ENCODE measurements at regions not wholly inside any gene's neighbourhood (a gene's known extent, or its start where the extent isn't known, plus 50 kb on each side); places are given as distances from the start of the nearest gene placed in this dataset.

DNA sequence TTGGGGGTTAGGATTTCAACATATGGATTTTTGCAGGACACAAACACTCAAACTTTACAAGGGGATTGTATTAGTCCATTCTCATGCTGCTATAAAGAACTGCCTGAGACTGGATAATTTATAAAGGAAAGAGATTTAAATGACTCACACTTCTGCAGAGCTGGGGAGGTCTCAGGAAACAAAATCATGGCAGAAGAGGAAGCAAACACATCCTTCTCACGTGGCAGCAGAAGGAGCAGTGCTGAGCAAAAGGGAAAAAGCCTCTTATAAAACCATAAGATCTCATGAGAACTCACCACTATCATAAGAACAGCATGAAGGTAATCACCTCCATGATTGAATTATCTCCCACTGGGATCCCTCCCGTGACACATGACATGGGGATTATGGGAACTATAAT lies 1183.1 kb downstream of the ZPLD1 start:
- no peak for DNase-seq (ENCODE audit: low read depth in 2 of 2)

DNA sequence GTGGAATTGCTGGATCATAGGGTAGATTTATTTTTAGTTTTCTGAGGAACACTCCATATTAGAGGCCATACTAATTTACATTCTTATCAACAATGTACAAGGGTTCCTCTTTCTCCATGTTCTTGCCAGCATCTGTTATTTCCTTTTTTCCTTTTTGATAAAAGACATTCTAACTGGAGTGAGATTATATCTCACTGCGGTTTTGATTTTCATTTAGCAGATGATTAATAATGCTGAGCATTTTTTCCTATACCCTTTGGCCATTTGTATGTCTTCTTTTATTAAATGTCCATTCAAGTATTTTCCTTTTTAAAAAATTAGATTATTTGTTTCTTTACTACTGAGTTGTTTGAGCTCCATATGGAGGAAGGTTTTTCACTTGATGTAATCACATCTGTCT lies 1189.5 kb downstream of the ZPLD1 start:
- DNase-seq (ENCODE audit: low read depth in 2 of 2): no peak

DNA sequence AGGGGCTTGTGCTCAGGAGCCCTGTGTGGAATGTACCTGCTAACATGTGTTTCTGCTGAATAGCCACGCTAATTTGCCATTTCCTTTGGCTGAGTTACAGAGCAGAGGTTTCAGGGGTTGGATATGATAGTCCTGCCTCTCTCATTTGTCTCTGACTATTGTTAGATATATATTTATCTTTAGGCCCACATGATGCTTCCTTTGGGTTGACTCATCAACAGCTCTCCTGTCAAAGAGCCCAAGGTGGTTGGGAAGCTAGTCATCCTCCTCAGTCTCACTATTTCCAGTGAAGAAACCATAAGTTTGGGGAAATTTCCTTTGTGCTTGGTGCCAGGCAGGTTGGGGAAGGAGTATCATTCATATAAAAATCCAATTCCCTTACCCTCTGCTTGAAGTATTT lies 1194.6 kb downstream of the ZPLD1 start:
- DNase-seq (ENCODE audit: low read depth in 2 of 2): no peak

DNA sequence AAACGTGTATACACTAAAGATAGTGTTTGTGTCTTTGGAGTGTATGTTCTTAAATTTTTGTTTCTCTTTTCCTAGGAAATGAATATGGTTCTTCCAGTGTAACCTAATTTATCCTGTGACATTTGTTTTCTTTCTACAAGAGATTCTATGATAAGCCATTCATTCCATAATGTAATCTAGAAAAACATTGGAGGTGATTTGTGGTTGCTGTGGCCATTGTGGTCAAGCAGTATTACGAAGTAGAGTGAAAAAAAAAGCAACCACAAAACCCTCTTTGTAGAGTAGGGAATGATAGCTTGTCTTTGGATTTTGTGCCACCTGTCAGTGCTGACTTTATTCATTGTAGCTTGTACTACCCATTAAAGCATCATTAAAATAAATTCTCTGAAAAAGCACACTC lies 1209.6 kb downstream of the ZPLD1 start:
- no peak for DNase-seq (ENCODE audit: low read depth in 2 of 2)

DNA sequence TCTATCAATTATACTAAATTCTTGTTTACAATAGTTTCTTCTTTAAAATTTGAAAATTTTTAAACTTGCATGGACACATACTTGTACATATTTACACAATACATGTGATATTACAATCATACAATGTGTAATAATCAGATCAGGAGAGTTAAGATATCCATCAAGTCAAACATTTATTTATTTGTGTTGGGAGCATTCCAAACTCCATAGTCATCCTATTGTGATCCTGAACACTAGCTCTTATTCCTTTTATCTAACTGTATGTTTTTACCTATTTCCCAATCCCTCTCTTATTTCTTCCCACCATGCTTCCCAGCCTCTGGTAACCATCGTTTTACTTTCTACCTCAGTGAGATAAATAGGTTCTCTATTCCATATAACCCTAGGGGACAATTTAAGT lies 1219.2 kb downstream of the ZPLD1 start:
- DNase-seq (ENCODE audit: low read depth in 2 of 2): no peak

DNA sequence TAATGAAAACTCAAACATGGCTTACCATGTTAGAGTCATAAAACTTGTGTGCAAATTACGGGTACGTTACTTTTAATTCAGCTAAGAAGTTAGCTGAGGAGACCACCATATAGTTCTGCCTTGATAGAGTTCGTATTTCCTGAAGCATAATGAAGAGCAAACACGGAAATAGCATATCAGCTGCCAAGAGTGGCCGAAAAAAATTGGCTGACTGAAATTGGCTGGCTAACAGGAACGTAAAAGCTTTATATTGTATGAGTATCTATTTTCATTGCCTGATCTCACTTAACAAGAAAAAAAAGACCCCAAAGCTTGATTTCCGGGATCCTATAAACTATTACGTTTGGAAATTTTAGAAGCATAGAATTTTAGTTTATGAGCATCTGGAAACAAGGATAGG lies 1222.9 kb downstream of the ZPLD1 start:
- DNase-seq (ENCODE audit: low read depth in 2 of 2): no peak

DNA sequence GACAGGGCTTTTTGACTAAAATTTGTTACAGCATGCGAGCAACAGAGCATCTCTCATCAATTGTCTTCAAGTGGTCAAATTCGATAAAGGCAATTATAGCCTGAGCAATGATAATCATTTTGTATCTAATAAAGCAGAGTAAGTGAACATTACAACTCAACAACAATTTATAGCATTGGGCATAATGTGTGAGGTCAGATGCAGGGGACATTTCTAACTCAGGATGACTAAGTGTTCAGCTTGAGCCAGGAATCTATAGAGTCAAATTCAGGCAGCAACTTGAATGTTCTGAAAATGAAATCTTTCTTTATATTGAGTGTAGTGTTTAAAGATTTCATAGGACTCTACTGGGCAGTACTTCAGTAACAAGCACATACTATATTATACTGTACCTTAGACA lies 1226.0 kb downstream of the ZPLD1 start:
- no peak for DNase-seq (ENCODE audit: low read depth in 2 of 2)

DNA sequence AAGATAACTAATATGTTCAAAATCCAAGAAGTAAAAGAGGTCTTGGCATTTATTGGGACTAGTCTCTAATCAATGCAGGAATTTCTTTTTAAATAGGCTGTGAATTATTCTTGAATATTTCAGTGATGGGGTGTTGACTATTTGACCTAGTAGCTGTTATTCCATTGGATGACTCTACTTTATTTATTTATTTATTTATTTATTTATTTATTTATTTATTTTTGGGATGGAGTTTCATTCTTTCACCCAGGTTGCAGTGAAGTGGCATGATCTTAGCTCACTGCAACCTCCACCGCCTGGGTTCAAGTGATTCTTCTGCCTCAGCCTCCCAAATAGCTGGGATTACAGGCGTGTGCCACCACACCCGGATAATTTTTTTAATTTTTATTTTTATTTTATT lies 1227.8 kb downstream of the ZPLD1 start:
- DNase-seq (ENCODE audit: low read depth in 2 of 2): no peak

DNA sequence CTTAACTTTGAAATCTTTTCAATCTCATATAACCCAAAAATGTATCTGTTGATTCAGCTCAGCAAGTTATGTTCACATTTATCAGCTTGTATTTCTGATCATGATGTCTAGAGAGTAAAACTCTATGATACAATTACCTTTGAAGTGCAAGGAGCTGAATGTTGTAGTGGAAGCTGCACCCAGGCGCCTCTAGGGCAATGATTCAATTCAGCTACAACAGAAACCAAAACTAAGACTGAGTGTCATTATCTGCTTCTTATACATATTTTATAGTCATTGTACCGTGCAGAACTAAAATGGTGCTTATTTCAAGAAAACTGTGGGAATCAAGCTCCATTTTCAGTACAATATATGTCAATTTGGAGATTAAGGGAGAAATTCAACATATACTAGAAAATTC lies 1237.5 kb downstream of the ZPLD1 start:
- DNase-seq (ENCODE audit: low read depth in 2 of 2): no peak

DNA sequence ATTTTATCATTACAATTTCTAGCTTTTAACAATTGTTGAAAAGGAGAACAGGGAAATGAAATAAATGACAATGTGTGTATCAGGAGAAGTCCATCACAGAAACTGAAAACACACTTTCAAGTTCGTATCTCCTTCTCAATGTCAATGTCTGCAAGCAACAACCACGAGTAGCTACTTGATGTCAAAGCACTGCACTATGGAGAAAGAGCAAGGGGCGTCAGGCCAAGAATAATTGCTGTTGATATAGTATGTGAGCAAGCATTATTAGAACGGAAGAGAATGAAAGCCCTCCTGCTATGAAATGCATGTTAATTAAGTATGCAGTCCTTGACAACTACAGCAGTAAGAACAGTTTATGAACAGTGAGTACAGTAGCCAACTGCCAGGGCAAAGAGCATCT lies 1250.1 kb downstream of the ZPLD1 start:
- no peak for DNase-seq (ENCODE audit: low read depth in 2 of 2)

DNA sequence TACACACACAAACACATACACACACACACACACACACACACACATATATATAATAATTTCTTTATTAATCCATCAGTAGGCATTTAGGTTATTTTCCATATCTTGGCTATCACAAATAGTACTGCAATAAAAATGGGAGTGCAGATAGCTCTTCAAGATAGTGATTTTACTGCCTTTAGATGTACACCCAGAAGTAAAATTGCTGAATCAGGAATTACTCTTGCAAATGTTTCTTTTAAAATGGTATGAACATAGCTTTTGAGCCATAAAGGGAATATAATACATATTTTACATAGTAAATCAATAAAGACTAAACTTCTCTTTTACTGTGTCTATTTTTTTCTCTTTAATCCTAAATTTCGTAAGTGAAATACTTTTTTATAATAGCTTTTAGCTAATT lies 1251.1 kb downstream of the ZPLD1 start:
- no peak for DNase-seq (ENCODE audit: low read depth in 2 of 2)

DNA sequence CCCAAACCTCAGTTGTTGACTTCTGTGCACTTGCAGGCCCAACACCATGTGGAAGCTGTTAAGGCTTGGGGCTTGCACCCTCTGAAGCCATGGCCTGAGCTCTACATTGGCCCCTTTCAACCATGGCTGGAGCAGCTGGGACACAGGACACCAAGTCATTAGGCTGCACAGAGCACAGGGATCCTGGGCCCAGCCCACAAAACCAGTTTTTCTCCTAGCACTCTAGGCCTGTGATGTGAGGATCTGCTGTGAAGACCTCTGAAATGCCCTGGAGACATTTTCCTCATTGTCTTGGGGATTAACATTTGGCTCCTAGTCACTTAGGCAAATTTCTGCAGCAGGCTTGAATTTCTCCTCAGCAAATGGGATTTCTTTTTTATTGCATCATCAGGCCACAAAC lies 1255.7 kb downstream of the ZPLD1 start:
- DNase-seq (ENCODE audit: low read depth in 2 of 2): no peak

DNA sequence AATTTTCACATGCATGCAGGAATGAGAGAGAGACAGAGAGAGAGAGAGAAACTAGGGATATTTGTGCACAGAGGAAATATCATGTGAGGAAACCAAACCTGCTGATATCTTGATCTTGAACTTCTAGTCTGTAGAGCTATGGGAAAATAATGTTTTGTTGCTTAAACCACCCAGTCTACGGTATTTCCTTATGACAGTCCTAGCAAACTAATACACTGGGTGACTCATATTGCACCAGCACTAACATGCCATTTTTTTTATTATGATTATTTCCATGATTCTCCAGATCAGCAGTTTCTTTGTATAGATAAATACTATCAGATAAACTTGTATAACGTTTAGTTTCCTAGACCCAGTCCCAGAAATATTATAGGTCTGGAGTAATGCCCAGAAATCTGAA lies 1259.0 kb downstream of the ZPLD1 start:
- no peak for DNase-seq (ENCODE audit: low read depth in 2 of 2)

DNA sequence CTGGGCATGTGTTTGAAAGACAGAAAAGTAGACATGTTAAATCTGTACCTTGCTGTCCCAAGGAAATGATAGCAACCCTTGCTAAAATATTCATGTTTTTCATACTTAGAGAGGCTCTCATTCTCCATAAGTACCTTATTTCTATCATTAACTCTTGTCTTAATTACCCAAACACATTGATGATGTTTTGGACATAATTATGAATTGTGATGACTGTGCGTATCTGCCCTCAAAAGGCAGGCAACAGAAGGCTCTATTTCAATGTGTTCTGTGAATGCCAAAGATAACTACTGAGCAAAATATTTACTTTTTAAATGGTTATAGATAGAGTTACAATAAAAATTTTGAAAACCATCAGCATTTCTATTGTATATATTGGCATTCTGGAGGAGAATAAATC lies 1263.8 kb downstream of the ZPLD1 start:
- no peak for DNase-seq (ENCODE audit: low read depth in 2 of 2)

DNA sequence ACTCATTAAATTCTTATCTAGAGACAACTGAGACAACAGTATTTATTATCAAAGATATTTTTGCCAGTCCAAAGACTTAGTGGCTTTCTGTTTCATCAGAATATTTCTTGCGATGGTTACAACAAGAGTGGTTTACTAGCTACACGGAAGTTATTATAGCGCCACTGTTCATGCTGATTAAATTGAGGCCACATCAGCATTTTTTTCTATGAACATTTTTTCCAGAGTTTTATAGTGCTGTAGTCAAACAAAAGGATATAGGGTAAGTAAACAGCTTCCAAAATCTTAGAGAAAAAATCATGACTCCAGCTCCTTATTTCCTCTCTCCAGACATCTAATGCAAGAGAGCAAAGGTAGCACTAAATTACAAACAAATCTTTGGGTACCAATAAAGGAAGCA lies 1264.4 kb downstream of the ZPLD1 start:
- no peak for DNase-seq (ENCODE audit: low read depth in 2 of 2)

DNA sequence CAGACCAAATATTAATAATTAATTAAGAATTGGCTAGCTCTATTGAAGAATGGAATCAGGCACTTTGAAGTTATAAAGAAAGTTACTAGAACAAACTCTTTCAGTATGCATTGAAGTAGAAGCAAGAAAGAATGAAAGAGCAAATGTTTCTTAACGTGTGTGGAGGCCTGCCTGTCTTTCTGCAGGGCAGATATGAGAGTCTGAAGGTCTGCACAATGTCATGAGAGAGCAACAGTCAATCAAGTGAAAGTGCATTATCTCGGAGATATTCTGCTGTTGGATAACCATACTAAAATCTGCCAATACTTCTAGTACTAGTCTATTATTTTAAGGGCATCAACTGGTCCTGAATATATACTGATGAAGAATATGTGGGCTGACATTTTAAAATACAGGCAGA lies 1270.8 kb downstream of the ZPLD1 start:
- DNase-seq (ENCODE audit: low read depth in 2 of 2): no peak

DNA sequence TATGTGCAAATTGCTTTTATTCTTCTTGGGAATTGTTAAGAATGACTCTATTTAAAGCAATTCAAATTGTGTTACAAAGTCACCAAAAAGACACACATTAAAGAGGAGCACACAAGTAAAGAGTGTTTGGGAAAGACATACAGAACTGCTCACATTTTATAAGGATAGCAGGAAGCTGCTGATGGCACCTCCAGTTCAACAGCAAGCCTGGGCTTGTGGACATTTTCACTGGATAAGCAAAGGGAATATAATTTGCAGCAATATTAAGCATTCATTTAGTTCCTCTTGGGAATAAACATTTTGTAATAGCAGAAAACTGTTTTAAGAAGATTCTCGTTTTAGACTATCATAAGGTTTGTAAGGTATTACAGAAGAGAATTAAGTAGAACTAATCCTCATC lies 1271.9 kb downstream of the ZPLD1 start:
- no peak for DNase-seq (ENCODE audit: low read depth in 2 of 2)

DNA sequence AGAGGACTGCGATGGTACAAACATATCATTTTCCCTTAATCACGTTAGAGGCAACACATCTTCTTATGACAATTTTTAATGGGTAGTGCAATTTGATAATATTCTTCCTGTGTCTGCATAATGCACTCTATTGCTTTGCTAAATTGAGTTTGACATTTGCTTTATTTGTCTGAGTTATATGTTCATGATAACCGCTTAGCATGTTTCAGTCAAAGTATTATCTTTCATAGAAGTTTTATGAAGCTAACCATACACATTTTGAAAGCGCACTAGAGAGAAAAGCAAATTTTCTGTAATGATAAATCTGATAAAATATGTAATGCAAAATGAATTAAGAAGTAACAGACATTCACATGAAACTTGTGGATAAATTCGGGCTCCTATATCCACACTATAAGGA lies 1276.9 kb downstream of the ZPLD1 start:
- DNase-seq (ENCODE audit: low read depth in 2 of 2): no peak

DNA sequence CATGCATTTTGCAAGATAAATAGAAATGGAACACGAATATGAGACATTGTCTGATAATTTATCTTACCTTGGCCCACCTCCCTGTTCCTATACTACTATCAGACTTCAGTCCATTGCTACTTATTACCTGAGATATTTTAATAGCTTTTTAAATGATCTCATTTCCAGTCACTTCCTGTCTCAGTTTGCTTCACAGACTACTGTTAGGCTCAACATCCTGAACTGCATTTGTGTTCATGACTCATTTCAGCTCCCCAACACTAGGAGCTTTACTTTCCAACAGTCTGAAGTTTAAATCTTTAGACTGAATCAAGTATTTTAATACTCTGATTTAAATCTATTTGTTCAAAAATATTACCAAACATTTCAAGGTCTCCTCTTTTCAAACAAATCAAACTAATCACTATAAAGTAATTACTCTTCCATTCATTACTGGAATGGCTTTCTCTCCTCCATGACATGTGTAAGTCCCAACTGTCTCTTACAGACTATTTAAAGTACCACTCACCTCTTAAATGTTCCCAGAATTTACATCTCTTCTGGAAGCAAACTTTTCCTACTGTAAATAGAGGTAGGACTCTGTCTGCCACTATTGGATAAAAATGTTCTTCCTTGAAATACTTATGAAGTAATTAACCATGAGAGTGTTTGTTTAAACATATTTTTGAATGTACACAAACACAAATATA lies 1277.6 kb downstream of the ZPLD1 start:
- no peak for DNase-seq (ENCODE audit: low read depth in 2 of 2)

DNA sequence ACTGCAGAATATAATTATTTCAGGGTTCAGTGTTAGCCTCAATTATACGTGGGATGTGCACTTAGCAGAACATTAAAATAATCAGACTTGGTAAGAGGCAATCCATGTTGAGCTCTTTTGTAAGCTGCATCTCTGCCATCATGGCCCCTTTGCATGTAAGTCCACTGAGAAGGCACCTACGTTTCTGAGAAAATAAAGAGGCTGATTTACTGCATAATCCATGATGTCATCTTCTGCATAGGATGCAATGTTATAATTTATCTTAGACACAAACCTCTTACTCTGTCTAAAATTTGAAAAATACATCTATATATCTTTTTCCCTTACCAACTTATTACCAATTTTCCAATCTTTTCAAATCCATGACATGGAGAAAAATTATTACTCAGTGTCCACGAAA lies 1294.7 kb downstream of the ZPLD1 start:
- no peak for DNase-seq (ENCODE audit: low read depth in 2 of 2)

DNA sequence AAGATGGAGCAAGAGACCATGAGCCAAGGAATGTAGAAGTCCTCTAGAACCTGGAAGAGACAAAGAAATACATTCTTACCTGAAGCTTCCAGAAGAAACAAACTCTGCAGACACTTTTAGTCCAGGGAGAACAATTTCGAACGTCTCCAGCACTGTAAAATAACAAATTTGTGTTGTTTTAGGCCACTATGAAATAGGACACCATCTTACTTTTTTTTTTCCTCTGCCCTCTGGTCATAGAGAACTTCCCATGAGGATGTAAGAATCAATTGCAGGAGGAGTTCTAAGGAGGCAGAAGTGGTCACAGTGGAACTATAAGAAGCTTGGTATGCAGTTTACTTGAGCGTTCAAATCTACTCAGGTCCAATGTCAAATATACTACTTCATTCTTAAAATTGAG lies 1295.9 kb downstream of the ZPLD1 start:
- DNase-seq (ENCODE audit: low read depth in 2 of 2): no peak

DNA sequence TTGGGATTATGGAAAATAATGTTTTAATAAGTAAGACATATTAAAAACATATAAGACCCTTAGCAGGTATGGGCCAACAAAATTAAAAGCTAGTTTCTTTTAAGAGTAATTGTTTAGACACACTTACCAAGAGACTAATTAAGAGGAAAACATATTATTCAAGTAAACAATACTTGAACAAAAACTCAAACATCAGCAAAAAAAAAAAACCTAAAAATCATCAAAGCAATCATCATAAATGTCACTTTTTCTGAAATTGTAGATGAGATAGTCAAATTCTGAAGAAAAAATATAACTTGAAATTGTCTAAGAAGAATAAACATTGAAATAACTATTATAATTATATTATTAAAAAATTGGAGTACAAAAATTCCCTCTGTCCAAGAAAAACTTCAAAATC lies 1318.2 kb downstream of the ZPLD1 start:
- no peak for DNase-seq (ENCODE audit: low read depth in 2 of 2)

DNA sequence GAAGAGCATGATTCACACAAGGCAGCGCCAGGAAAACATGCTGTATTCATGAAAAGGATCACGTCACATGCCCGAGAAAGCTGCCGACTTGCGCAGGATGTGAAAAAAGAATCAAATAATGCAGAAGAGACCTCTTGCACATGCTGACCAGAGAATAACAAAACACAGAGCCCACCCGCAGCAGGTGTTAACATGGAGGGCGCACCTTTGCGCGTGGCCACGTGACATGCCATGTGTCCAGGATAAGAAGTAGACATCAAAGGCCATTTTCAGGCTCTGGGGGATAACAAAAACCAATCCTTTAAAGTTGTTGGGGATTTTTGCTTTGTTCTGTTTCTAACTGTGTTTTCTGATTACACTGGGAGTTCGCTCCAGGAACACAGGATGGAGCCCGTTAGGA lies 1332.8 kb downstream of the ZPLD1 start:
- no peak for DNase-seq (ENCODE audit: low read depth in 2 of 2)

DNA sequence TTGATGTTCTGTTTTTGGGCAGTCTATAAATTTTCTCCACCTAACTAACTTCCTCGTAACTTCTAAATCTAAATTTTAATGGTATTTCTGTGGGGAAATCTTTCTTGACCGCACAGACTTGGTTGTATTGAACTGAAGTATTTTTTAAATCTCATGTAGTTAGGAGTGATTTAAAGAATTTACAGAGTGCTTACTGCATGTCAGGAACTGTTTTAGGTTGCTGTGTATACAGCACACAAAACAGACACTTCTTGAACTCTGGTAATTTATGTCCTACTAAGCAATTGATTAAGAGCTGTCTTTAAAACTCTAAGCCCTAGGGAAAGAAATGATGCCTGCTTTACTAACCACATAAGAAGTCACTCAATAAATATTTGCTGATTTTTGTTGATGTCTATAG lies 1350.2 kb downstream of the ZPLD1 start:
- DNase-seq (ENCODE audit: low read depth in 2 of 2): no peak

DNA sequence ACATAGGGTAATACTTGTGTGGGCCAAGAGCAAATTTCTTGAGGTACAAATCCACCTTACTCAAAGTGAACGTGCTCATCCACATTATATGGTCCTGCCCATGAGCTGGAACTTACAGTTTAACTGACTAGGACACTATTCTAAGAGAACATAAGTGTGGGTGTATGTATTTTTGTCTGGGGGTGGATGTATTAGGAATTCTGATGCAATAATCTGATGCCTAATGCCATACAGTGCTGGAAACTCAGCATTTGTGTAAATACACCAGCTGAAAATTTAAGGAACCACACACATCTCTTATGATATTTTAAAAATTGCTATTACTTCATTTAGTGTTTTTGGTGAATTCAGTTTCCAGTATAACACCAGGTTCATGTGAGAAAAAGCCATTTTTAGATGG lies 1350.7 kb downstream of the ZPLD1 start:
- DNase-seq (ENCODE audit: low read depth in 2 of 2): no peak

Data from stimulated activated CD8-positive, alpha-beta memory T cell treated with anti-CD3 and anti-CD28 coated beads, Interleukin-2, amount 100 ng/mL, for 48 hours (primary cell).